PC-9 (cell line): ENCODE measurements at regions not wholly inside any gene's neighbourhood (a gene's known extent, or its start where the extent isn't known, plus 50 kb on each side); places are given as distances from the start of the nearest gene placed in this dataset.

Experiments
- CTCF ChIP-seq: fragments of 200-600 bp; sonication (generic); conservative IDR thresholded peaks from 2 replicates; pipeline ENCODE4 v1.6.1; 2017; ENCODE audit warnings: mixed run types, antibody characterized with exemption, mild to moderate bottlenecking, moderate library complexity
- EZH2 ChIP-seq: fragments of 200-600 bp; sonication (generic); IDR thresholded peaks from 2 replicates; pipeline ENCODE4 v1.8.0; 2017; ENCODE audit warnings: antibody characterized with exemption, low read depth

- no peak for TF ChIP-seq CTCF
- no peak for TF ChIP-seq EZH2
Measured at GRCh38 chr21:15966231-15966630, 236.4 kb downstream of the USP25 start.
